ENCODE measurements at regions not wholly inside any gene's neighbourhood (a gene's known extent, or its start where the extent isn't known, plus 50 kb on each side); places are given as distances from the start of the nearest gene placed in this dataset.

GRCh38 chr18:44556296-44556695 lies 124.4 kb upstream of the SETBP1 start:
- no peak overlapping the region for H3K4me2 ChIP-seq (ENCODE audit: low read length)
- intact Hi-C loops (cut with micrococcal nuclease) = no loop called here
- no peaks in the 10 kb centered on the region for H4K20me1 ChIP-seq (ENCODE audit: insufficient read depth)
- DNase-seq (ENCODE audit: low read depth, low spot score) = no peak
- no peak overlapping the region for H3K4me3 ChIP-seq (replicated peaks in 1 of 2; ENCODE audit: low read depth in 1 of 2, low read length in 2 of 2)
- BruUV-seq (replicated peaks) = no TSS peak
- H3K27me3 ChIP-seq (ENCODE audit: insufficient read depth, low read length) = no peaks in the 10 kb centered on the region
- no peak overlapping the region for H3K27ac ChIP-seq (ENCODE audit: low read depth, low read length)
- ChIA-PET RAD21 (ENCODE audit: low non-redundant PET in 1 of 2, low total read pairs in 2 of 2, uncharacterized antibody in 2 of 2, unreplicated experiment in 2 of 2) (no interaction called here), CTCF (no interaction called here), POLR2A (no interaction called here)
- no peak for TF ChIP-seq MAX (IDR thresholded peaks at IDR 0.05)
- TF ChIP-seq CBX3 (IDR thresholded peaks at IDR 0.05; ENCODE audit: low read depth) = no peak
- TF ChIP-seq RAD21 (IDR thresholded peaks at IDR 0.05; ENCODE audit: low read depth) = no peak
- no peaks in the 10 kb centered on the region for H3K4me1 ChIP-seq (ENCODE audit: control insufficient read depth in 1 of 2, insufficient read depth in 2 of 2, low read length in 2 of 2)
- no peaks in the 10 kb centered on the region for H3K9me2 ChIP-seq (ENCODE audit: insufficient read depth)
- H3K79me2 ChIP-seq (ENCODE audit: insufficient read depth, low read length) = no peaks in the 10 kb centered on the region
- no peak for ATAC-seq
- no peak overlapping the region for H2AFZ ChIP-seq (ENCODE audit: low read depth, low read length, poor library complexity, severe bottlenecking)
- no peak overlapping the region for H3K9ac ChIP-seq (ENCODE audit: low read length)
- peaks cover 7 to 13% of the 10 kb centered on the region in 2 experiments; a peak in 2 of 4 replicates for H3K9me3 ChIP-seq (ENCODE audit: control insufficient read depth in 1 of 2, insufficient read depth in 1 of 2, low read depth in 1 of 2, low read length in 2 of 2)
- no peaks in the 10 kb centered on the region for H3K36me3 ChIP-seq (ENCODE audit: control insufficient read depth in 1 of 2, insufficient read depth in 2 of 2, low read length in 2 of 2)

GRCh38 chr18:44557616-44558151 lies 123.0 kb upstream of the SETBP1 start:
- H3K4me2 ChIP-seq (ENCODE audit: low read length) = no peak overlapping the region
- H4K20me1 ChIP-seq (ENCODE audit: insufficient read depth) = no peaks in the 10 kb centered on the region
- H3K9me3 ChIP-seq (ENCODE audit: control insufficient read depth in 1 of 2, insufficient read depth in 1 of 2, low read depth in 1 of 2, low read length in 2 of 2) = peaks cover 3 to 8% of the 10 kb centered on the region in 2 experiments; a peak in 2 of 4 replicates
- H3K36me3 ChIP-seq (ENCODE audit: control insufficient read depth in 1 of 2, insufficient read depth in 2 of 2, low read length in 2 of 2) = no peaks in the 10 kb centered on the region
- ATAC-seq = no peak
- H2AFZ ChIP-seq (ENCODE audit: low read depth, low read length, poor library complexity, severe bottlenecking) = no peak overlapping the region
- ChIA-PET POLR2A (no interaction called here), CTCF (no interaction called here), RAD21 (ENCODE audit: low non-redundant PET in 1 of 2, low total read pairs in 2 of 2, uncharacterized antibody in 2 of 2, unreplicated experiment in 2 of 2) (no interaction called here)
- H3K9me2 ChIP-seq (ENCODE audit: insufficient read depth) = no peaks in the 10 kb centered on the region
- no peaks in the 10 kb centered on the region for H3K4me1 ChIP-seq (ENCODE audit: control insufficient read depth in 1 of 2, insufficient read depth in 2 of 2, low read length in 2 of 2)
- BruUV-seq (replicated peaks) = no TSS peak
- no peaks in the 10 kb centered on the region for H3K27me3 ChIP-seq (ENCODE audit: insufficient read depth, low read length)
- TF ChIP-seq SIN3A (IDR thresholded peaks at IDR 0.05; ENCODE audit: low read depth) (no peak), SRF (IDR thresholded peaks at IDR 0.05; ENCODE audit: low read depth) (no peak)
- no peaks in the 10 kb centered on the region for H3K79me2 ChIP-seq (ENCODE audit: insufficient read depth, low read length)
- intact Hi-C loops (cut with micrococcal nuclease) = no loop called here
- no peak overlapping the region for H3K4me3 ChIP-seq (replicated peaks in 1 of 2; ENCODE audit: low read depth in 1 of 2, low read length in 2 of 2)
- no peak for DNase-seq (ENCODE audit: low read depth, low spot score)
- no peak overlapping the region for H3K27ac ChIP-seq (ENCODE audit: low read depth, low read length)
- H3K9ac ChIP-seq (ENCODE audit: low read length) = no peak overlapping the region

Data from HCT116 (cell line).